Cardiac septum (tissue), 1 donor: ENCODE measurements at regions not wholly inside any gene's neighbourhood (a gene's known extent, or its start where the extent isn't known, plus 50 kb on each side); places are given as distances from the start of the nearest gene placed in this dataset.
"Not testable (repeated sequence)": the region's sequence is repeated elsewhere in the genome, so short reads cannot be mapped to it uniquely, and the experiment has no call there.

Experiments used
- DNase-seq: peaks from one replicate; pipeline ENCODE4 v3.0.0-alpha.2; 2020; ENCODE audit warnings: low spot score
- intact Hi-C: fragments of 100-400 bp; cut with DNase I; formaldehyde crosslinking; loops from one replicate; pipeline ENCODE4 v1.14.0; 2022
- donor health status: DM: no; HTN: no; CAD: no.

DNA sequence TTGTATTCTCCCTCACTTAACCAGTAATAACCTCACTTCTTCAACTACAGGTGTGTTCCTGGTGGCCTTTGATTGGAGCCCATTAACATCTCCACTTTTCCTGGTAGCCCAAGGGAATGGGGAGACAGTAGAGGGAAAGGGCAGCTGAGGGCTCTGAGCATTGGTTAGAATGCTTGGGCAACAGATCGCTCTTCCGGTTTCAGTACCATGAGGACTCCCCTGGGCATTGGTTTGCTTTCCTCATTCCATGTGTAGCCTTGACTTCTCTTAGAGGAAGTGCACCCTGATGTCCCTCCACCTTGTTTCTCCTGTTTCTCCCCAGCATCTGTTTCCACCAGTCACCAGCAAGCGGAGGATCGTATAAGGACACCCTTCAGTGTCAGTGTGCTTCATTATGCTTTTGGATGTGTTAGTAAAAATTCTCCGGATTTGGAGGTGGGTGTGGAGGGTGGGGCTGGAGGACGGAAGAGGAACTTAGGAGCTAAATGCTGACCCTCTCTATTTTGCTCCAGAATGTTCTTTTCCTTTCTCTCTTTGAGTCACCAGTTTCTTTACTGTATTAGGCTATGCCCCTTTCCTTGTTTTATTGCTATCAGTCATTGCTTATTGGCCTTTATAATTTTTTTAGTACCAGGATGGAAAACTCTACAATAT lies 50.6 kb upstream of the ZNG1B start:
- not testable (repeated sequence) for DNase-seq
- intact Hi-C loops: loop anchor here (5.0 kb wide), 1 partner anchor 185 kb away; no protein-coding TSS in a partner anchor

DNA sequence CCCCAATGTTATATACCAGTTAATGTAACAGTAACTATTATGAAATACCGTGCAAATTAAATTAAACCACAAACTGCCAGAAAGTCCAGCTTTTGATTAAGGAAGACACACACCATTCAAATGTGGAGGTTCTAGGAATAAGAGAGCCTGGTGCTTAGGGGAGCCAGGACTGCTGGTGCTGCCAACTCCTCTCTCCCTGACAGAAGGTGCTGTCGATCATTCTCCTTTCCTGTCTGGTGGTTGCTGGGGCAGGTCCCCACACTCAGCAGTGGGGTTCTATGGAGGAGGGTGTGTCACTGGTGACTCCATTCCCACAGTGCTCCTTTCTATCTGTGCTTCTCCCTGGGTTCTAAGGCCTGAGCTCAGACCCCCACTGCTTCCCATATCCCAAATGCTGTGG lies 57.9 kb upstream of the ZNG1B start:
- intact Hi-C loops, DNase-seq: not testable (repeated sequence)

DNA sequence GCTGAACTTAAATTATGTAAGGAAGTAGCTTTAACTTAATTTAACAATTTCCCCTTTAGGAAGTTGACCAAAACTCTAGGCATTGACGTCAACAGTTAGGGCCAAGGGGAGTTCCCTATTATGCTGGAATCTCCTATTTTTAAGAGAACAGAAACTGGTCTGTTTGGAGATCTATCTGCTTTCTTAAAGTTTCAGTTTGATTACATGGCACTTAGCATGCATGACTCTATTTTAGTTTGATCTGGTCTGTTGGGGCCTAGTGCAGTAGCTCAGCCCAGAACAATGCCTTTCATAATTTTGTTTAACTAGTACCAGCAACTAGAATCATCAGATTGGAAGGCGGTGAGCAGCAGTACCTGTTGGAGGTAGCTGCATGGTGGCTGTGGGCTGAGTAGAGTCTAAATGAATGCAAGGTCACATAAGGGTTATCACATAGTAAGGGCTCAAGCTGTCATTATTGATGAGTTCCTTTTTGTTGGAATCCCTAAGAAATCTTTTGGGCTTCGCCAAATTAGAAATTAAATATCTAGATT lies 60.5 kb upstream of the ZNG1B start:
- intact Hi-C loops: no loop called here
- no peak for DNase-seq

DNA sequence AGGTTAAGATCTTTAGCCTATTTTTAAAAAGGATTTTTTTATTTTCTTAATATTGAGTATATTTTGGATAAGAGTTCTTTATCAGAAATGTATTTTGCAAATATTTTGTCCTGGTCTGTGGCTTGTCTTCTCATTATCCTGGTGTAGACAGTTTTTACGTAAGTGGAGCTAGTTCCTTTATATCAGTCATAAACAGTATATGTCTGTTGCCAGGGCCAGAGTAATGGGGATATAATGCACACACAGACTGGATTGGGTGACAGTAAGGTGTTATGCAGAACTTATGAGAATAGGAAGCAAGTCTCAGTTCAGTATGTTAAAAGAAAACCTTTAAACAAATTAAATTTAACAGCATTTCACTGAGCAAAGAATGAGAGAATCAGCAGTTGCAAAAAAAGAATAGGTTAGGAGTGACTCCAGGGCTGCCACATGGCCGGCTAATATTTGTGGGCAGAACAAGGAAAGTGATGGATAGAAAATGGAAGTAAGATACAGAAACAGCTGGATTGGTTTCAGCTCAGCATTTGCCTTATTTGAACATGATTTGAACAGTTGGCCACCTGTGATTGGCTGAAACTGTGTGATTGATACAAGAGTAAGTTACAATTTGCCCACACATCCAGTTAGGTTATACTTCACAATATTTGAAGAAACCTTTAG lies 61.1 kb upstream of the ZNG1B start:
- intact Hi-C loops: no loop called here
- DNase-seq: no peak

DNA sequence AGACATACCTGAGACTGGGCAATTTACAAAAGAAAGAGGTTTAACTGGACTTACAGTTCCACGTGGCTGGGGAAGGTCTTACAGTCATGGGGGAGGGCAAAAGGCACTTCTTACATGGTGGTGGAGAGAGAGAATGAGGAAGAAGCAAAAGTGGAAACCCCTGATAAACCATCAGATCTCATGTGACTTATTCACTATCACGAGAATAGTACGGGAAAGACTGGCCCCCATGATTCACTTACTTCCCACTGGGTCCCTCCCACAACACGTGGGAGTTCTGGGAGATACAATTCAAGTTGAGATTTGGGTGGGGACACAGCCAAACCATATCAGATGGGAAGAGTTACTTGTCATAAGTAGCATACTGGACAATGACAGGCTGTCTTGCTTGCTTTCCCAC lies 62.6 kb upstream of the ZNG1B start:
- intact Hi-C loops: loop anchor here (5.0 kb wide), 1 partner anchor 238 kb away; no protein-coding TSS in a partner anchor
- not testable (repeated sequence) for DNase-seq

DNA sequence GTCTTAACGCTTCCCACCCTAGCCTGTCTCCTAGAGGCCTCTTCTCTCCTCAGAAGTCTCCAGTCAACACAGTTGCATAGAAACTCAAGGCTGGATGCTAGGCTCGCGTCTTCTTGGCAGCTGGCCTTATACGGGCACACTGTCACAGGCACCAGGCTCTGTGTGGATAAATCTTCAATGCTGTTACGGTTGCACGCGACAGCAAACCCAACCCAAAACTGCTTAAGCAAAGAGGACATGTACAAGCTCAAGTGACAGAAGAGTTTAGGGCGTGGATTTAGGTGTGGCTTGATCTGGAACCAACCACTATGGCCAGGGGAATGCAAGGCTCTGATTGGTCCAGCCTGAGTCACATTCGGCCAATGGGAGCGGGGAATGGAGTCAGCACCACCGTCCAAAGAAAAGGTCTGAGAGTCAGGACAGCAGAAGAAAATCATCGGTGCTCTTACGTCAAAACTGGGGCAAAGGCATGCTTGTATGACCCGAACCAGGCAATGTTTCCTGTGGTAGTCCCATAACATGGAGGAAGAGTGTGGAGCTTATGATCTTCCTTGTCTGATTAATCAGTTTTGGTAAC lies 65.1 kb upstream of the ZNG1B start:
- intact Hi-C loops: loop anchor here (5.0 kb wide), 1 partner anchor 235 kb away; no protein-coding TSS in a partner anchor

DNA sequence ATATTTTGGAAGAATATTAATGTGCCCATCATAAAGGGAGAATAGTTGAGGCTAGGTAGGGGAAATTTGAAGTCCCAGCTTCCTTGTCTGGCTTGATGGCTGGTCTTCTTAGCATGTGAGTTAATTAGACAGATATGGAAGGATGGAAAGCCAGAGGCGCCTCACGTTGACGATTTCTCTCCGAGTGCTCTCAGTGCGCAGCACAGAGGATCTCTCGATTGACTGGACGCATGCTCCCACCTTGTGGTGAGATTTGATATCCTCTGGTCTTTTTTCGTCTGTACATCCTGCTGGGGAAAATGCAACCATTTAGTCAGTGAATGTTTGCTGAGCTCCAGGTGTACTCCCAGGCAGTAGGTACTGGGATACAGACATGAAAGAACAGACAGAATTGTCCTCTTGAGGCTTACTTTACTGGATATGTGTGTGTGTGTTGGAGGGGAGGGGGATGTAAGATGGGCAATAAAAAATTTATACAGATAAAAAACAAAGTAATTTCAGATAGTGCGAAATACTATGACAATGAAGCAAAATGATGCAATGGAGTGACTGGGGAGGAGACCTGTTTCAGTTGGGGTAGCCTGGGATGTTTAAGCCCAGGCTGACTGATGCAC lies 66.9 kb upstream of the ZNG1B start:
- no peak for DNase-seq
- intact Hi-C loops: loop anchor here (1.0 to 5.0 kb wide), 3 partner anchors 122 to 233 kb away; no protein-coding TSS in a partner anchor

More for the DNA sequence above, 65.1 kb upstream of the ZNG1B start:
- DNase-seq: not testable (repeated sequence)

DNA sequence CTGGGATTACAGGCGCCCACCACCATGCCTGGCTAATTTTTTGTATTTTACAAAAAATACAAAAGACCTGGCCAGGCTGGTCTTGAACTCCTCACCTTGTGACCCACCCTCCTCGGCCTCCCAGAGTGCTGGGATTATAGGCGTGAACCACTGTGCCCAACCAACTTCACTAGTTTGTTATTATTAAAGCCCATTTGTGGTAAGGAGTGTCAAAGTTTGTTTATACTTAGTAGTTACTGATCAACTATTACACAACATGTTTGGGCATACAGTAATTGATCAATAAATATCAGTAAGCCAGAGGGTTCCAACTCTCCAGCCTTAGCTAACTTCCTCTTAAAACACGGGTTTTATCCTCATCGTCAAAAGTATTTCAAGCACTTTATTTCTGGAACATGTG lies 67.5 kb upstream of the ZNG1B start:
- intact Hi-C loops: loop anchor here (2.0 to 5.0 kb wide), 2 partner anchors 121 to 233 kb away; no protein-coding TSS in a partner anchor
- no peak for DNase-seq

DNA sequence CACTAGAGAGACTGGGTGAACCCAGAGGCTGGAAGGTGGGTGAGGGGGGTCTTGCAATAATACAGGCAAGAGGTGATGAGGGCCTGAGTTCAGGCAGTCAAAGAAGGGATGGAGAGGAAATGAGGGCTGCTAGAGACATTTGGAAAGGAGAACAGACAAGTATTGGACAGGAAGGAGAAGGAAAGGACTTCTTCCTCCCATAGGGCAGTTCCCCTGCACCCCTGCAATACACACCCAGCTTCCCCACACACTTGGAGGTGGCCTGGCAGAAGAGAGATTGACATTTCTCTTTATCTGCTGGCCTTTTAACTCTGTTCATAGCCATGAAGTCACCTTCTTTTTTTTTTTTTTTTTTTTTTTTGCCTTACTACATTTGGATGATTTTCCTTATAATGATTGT lies 68.9 kb upstream of the ZNG1B start:
- DNase-seq, intact Hi-C loops: not testable (repeated sequence)

DNA sequence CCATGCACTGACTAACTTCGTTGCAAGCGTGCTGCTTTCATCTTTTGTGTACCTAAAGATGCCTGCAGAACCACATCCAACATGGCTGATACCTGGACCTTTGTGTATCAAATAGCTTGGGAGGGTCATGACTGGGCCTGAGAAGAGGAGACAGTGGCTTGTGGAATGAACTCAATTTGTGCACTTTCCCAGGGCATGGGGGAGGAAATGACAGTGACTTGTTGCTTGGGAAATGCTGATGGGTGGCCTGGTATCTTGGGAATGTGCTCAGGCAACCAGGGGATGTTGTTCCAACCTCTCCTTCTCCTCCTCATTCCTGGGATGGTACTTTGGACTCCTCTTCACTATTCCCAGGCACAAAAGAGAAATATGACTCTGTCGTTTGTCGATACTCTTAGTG lies 70.7 kb upstream of the ZNG1B start:
- intact Hi-C loops, DNase-seq: not testable (repeated sequence)

DNA sequence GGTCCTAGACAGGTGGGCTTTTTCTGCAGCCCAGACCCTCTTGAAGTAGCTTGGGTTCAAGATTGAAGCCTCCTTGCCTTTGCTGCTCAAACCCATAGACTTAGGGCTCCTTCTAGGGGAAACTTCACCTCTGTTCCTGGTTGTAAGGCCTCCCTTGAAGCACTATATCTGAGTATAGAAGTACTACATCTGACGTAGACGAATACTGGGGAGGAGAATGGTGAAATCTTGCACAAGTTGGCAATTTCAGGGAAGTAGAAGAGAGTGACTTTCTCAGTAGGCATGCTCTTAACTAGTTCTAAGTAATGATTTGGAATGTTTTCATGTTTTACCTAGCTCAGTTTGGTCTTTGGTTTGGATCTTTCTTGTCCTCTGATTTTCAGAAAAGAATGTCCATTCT lies 71.7 kb upstream of the ZNG1B start:
- intact Hi-C loops, DNase-seq: not testable (repeated sequence)

DNA sequence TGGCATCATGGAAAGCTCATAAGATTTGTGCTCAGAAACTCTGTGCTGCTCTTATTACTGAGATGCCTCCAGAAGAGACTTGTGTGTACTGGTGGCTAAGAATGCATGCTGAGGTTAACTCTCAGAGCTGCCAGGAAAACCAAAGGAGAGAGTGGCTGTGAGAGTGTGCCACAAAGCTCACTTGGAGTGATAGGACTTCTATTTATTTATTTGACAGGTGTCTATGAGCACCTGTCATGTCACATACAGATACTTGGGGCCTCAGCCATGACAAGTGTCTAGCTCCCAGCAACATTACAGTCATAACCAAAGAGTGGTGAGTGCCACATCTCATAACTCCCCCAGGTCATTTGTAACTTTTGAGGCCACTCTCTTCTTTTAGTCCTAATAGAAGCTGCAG lies 72.2 kb upstream of the ZNG1B start:
- intact Hi-C loops, DNase-seq: not testable (repeated sequence)

DNA sequence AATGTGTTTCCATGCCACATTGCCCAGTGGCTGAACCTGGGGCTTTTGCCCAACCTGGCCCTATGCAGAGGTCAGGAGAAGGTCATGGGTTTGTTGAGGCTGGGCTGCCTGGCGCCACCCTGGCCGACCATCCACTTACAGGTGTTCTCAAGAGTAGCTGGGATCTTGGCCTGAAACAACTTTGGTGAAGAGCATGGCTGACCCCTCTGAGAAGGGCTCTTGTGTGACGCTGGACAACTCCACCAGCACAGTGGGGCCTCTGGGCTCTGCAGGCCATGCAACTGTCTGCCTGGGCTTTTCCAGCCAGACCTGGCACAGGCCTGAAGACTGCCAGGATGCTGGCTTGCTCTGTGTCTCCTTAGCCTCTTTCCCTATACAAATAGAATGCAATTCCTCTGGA lies 76.4 kb upstream of the ZNG1B start:
- no peak for DNase-seq
- intact Hi-C loops: no loop called here

DNA sequence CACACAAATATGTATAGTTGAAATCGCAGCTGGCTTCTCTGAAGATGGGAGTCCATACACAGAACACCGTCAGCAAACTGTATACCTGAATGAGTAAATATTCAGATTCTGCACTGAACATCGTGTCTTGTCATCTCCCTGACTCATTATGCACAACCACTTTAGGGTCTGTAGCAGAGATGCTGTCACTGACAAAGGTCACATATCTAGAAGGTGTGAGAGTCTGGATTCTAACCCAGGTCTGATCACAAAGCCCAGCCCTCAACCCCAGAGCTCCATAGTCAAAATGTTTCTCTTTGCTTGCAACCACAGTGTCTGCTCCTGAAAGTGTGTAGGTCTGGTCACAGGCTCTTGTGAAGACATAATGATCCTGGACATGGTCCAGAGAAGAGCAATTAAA lies 78.3 kb upstream of the PAX8 start:
- DNase-seq: no peak
- intact Hi-C loops: no loop called here

DNA sequence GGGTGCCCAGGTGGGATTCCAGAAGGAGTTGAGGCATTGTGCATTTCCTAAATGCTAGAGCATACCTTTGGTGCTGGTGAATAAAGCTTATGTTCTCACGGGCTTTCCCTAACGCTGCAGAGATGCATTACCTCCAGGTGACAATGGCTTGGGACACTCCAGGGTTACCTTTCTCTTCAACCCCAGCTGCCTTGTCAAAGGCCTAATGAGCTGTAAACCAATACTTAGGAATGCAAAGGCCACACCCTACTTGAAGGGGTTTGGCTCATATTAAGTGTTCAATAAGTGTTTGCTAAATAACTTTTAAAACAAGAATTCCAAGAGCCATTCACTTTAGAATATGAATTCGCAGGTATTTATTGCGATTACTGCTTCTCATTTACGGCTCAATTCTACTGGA lies 77.6 kb upstream of the PAX8 start:
- intact Hi-C loops, DNase-seq: not testable (repeated sequence)

DNA sequence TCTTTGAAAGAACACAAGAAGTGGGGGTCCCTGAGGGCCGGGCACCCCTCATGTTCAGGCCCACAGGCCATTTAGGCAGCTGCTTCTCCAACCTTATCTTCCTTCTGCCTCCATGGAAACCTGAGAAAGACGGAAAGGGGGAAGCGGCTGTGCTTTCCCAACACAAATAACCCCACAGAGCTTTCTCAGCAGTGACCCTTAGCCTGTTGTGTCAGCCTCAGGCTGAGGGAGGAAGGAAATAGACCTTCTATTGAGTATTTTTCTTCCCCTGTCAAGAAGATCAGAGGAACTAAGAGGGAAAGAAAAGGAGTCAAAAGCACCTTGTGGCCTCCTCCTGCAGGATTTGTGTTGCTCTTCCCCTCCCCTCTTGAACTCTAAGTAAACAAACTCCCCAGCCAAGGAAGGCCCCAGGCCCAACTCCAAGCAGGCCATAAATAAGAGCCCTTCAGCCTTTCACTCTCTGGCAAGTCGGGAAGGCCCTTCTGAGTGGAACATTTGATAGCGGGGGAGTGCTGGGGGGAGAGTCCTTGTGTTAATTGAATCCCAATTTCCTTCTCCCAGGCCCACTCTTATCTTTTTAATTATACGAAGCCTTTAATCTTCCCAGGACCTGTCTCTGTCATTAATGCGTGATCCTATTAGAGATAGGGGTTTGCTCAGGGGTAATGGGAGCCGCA lies 76.8 kb upstream of the PAX8 start:
- DNase-seq, intact Hi-C loops: not testable (repeated sequence)

DNA sequence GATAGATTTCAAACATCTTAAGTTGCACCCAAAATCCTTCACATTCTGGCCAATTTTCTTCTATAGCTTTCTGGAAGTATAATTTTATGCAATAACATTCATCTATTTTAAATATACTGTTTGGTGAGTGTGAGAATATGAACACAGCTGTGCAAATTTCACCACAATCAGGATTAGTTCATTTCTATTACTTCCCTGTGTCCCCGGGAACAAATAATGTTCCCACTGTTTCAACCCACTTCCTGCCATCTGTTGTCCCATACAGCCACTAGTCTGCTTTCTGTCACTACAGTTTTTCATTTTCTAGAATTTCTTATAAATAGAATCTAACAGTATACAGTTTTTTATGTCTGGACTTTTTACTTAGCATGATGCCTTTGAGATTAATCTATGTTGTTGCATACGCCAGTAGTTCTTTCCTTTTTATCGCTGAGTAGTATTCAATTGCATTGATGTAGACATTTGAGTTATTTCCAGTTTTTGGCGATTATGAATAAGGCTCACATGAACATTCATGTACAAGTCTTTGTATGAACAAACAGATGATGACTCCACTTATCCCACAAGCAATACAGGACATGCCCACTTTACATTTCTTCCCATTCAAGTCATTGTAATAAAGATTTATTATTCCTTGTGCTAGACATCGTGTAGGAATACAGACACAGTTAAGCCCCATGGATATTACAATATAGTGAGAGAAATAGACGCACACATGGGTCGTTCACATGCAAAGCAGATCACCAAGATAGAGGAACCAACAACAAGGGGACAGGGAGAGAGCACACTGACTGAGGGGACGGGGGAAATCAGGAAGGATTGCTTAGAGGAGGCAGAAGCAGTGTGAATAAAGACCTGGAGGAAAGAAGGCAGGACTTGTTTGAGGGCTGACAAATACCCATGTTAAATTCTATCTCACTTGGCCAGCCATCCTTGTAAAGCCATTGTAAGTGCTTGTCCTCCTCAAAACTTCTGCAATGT lies 72.9 kb upstream of the PAX8 start:
- intact Hi-C loops: no loop called here
- no peak for DNase-seq

DNA sequence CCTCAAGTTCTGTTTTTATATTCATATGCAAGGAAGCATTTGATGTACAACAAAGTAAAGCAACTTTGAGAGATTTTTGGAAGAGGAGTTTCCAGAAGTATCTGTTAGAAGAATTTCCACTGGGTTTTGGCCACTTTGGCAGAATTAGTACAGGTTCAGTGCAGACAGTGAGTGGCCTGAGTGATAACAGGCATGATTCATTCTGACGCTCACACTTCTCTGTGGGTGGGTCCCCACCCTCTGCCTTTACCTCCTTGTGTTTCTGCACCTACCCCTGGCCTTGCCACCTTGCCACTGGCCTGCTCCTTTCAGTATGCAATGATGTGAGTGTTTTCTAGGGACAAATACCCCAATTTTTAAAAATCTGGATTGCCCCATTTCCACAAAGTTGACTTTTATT lies 65.1 kb upstream of the PAX8 start:
- intact Hi-C loops, DNase-seq: not testable (repeated sequence)
